ENCODE measurements at regions not wholly inside any gene's neighbourhood (a gene's known extent, or its start where the extent isn't known, plus 50 kb on each side); places are given as distances from the start of the nearest gene placed in this dataset.
"Not testable (repeated sequence)": the region's sequence is repeated elsewhere in the genome, so short reads cannot be mapped to it uniquely, and the experiment has no call there.

DNA sequence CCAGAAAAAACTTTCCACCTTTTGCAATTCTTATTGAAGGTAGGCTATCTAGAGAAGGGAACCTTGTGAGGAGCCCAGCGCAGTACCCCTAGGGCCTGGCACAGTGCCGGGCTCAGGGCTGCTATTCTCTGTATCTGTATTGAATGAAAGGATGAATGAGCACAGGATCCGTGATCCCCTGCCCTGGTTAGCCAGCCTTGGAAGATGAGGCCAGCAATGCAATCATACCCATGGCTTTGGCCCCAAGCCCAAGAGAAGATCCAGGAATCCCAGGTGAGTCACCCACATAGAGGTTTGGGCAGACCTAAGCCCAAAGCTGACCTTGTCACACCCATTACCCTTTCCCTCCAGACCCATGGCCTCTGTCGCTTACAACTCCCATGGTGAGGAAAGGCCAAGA lies 92.5 kb upstream of the CD82 start:
- no peak for DNase-seq
- Mint-ChIP-seq H3K4me3 (no peak overlapping the region), H3K36me3 (ENCODE audit: low read depth) (no peaks in the 10 kb centered on the region), H3K4me1 (ENCODE audit: low read depth) (no peaks in the 10 kb centered on the region), H3K27ac (no peak overlapping the region), H3K9me3 (no peaks in the 10 kb centered on the region), H3K27me3 (ENCODE audit: insufficient read depth) (peaks cover 39% of the 10 kb centered on the region)
- TF ChIP-seq, protein P1, sequence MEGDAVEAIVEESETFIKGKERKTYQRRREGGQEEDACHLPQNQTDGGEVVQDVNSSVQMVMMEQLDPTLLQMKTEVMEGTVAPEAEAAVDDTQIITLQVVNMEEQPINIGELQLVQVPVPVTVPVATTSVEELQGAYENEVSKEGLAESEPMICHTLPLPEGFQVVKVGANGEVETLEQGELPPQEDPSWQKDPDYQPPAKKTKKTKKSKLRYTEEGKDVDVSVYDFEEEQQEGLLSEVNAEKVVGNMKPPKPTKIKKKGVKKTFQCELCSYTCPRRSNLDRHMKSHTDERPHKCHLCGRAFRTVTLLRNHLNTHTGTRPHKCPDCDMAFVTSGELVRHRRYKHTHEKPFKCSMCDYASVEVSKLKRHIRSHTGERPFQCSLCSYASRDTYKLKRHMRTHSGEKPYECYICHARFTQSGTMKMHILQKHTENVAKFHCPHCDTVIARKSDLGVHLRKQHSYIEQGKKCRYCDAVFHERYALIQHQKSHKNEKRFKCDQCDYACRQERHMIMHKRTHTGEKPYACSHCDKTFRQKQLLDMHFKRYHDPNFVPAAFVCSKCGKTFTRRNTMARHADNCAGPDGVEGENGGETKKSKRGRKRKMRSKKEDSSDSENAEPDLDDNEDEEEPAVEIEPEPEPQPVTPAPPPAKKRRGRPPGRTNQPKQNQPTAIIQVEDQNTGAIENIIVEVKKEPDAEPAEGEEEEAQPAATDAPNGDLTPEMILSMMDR (IDR thresholded peaks at IDR 0.05), result no peak

DNA sequence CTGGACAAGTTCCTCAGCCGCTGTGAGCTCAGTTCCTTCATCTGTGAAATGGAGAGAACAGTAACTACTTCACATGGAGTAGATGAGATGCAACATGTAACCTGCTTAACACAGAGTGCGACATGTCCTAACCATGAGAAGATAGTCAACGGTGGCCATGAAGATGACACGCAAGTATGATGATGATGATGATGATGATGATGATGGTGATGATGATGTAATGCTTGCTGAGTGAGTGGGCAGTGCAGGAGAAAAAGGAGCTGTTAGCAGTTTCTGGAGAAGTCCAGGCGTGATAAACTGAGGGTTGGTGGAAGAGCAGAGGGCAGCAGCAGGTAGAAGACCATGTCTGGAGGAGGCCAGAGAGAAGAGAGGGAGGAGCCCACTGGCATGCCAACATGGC lies 90.8 kb upstream of the CD82 start:
- TF ChIP-seq, protein P1 (IDR thresholded peaks at IDR 0.05), result no peak
- Mint-ChIP-seq H3K36me3 (ENCODE audit: low read depth) (no peaks in the 10 kb centered on the region), H3K4me3 (no peak overlapping the region), H3K27ac (no peak overlapping the region), H3K9me3 (no peaks in the 10 kb centered on the region), H3K4me1 (ENCODE audit: low read depth) (no peaks in the 10 kb centered on the region), H3K27me3 (ENCODE audit: insufficient read depth) (peaks cover 42% of the 10 kb centered on the region)
- DNase-seq, result no peak

DNA sequence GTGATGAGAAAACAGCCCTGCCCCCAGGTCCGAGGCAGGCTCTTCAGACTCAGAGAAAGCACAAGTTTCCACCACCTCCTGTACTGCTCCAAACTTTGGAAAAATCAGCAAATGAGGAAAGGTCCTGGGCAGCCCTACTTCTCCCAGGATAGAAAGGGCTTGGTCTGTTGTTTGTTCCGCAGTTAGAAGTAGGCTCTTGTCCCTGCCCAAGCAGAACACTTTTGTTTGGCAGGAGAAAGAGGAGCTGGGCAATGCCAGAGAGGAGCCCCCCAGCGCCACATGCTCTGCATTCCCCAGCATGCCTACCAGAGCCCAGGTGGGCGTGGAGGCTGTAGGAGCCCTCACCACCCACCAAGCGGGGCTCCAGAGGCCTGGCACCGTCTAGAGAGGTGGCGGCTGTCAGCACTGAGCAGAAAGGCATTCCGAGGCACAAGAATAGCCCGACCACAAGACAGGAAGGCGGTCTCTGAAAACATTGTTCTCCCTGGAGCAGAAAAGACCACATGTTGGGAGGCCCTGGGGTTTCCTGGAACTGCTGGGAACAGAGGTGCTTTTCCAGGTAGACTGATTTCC lies 90.3 kb upstream of the CD82 start:
- H3K27me3 Mint-ChIP-seq (ENCODE audit: insufficient read depth), result peaks cover 40% of the 10 kb centered on the region
- no peak for DNase-seq
- no peaks in the 10 kb centered on the region for H3K36me3 Mint-ChIP-seq (ENCODE audit: low read depth)
- no peaks in the 10 kb centered on the region for H3K9me3 Mint-ChIP-seq
- H3K4me1 Mint-ChIP-seq (ENCODE audit: low read depth), result no peaks in the 10 kb centered on the region
- TF ChIP-seq, protein P1 (IDR thresholded peaks at IDR 0.05), result no peak
- no peak overlapping the region for H3K4me3 Mint-ChIP-seq
- no peak overlapping the region for H3K27ac Mint-ChIP-seq

DNA sequence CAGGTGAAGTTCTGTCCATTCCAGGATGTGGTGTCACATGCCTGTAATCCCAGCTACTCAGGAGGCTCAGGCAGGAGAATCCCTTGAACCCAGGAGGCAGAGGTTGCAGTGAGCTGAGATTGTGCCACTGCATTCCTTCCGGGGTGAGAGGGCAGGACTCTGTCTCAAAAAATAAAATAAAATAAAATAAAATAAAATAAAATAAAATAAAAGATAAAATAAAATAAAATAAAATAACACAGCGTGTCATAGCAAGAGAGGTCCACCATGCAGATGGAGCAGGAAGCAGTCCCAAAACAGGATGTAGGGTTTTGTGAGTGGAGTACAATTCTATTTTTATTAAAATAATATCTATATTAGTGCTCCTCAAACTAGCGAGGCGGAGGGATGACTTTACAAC lies 83.1 kb upstream of the CD82 start:
- peaks cover 36% of the 10 kb centered on the region for H3K27me3 Mint-ChIP-seq (ENCODE audit: insufficient read depth)
- not testable (repeated sequence) for H3K9me3 Mint-ChIP-seq; H3K4me1 Mint-ChIP-seq (ENCODE audit: low read depth); DNase-seq; H3K36me3 Mint-ChIP-seq (ENCODE audit: low read depth); H3K4me3 Mint-ChIP-seq; H3K27ac Mint-ChIP-seq

DNA sequence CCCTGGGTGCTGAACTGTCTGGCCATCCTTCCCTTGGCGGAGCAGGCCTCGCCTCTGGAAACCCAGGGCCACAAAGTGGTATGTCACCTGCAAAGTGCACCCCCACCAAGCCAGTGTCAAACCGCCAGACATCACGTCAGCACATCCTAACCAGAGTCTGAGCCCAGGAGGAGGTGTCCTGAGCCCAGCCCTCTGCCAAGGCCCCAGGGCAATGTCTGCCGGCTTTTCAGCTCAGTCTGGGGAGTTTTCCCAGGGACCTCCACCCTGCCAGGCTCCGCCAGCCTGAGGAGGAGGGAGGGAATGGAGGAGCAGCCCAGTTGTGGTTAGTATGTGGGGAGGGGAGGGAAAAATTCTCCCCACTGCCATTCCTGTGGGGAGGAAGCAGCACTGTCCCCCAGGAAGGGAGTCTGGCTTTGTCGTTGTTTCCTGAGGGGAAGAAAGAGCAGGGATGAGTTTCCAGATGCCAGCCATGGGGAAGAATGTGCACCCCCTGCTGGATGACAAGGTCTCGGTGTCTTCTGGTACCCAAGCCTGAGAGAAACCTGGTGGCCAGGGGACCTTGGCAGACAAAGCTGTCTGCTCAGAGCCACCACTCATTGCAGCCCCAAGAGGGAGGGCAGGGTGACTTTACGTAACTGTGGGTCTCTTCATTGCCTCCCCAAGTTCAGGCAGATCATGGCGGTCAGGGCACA lies 81.4 kb upstream of the CD82 start:
- H3K9me3 Mint-ChIP-seq, result peaks cover 7% of the 10 kb centered on the region; the same call in 1 of the 2 replicates
- TF ChIP-seq, protein P1 (IDR thresholded peaks at IDR 0.05), result peak; percentile 74
- H3K36me3 Mint-ChIP-seq (ENCODE audit: low read depth), result no peaks in the 10 kb centered on the region
- H3K4me1 Mint-ChIP-seq (ENCODE audit: low read depth), result no peaks in the 10 kb centered on the region
- DNase-seq, result peak; percentile 27
- H3K27me3 Mint-ChIP-seq (ENCODE audit: insufficient read depth), result peaks cover 39% of the 10 kb centered on the region
- H3K4me3 Mint-ChIP-seq, result no peak overlapping the region
- no peak overlapping the region for H3K27ac Mint-ChIP-seq

DNA sequence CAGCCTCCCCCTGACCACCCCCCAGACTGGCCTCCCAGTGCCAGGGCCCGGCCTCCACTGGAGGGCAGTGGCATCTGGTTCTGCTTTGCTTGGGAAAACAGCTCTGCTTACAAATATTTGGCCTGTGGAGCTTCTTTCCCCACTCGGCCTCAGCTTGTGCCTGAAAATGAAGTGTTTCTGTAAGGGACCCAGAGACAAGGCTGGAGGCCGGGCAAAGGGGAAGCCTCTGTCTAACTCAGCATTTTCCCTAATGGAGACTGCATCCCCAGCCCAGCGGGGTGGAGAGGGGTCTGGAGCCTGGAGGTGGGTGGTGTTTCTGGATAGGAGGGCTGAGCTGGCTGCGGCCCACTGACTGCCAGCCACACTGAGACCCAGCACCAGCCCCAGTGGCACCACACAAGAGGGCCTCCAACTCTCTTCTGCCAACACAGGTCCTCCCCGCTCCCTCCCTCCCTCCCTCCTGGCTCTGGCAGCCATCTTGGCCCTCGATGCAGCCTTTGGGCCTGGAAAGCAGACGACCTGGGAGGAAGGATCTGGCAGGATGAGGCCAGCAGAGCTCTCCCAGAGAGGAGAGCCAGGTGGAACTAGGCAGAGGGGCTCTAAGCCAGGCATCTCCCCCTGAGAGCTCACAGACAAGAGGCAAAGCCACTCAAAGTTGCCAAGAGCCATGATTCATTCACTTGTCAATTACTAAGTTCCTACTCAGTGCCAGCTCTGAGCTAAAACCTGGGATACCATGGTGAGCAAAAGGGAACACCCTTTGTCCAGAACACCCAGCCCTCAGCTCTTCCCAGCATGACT lies 77.1 kb upstream of the CD82 start:
- H3K4me3 Mint-ChIP-seq, result no peak overlapping the region
- H3K27ac Mint-ChIP-seq, result no peak overlapping the region
- peaks cover 7% of the 10 kb centered on the region; the same call in 1 of the 2 replicates for H3K9me3 Mint-ChIP-seq
- DNase-seq, result no peak
- no peaks in the 10 kb centered on the region for H3K4me1 Mint-ChIP-seq (ENCODE audit: low read depth)
- TF ChIP-seq, protein P1 (IDR thresholded peaks at IDR 0.05), result no peak
- no peaks in the 10 kb centered on the region for H3K36me3 Mint-ChIP-seq (ENCODE audit: low read depth)
- H3K27me3 Mint-ChIP-seq (ENCODE audit: insufficient read depth), result peaks cover 42% of the 10 kb centered on the region

Measured in HFFc6 (cell line).